Head of caudate nucleus (tissue), 42 donors: ENCODE measurements at regions not wholly inside any gene's neighbourhood (a gene's known extent, or its start where the extent isn't known, plus 50 kb on each side); places are given as distances from the start of the nearest gene placed in this dataset.
"Not testable (repeated sequence)": the region's sequence is repeated elsewhere in the genome, so short reads cannot be mapped to it uniquely, and the experiment has no call there.

Experiments
- DNase-seq, 42 donors: peaks; one replicate each; pipeline versions ENCODE4 v3.0.0 to v3.0.0-alpha.2; 2020 to 2021; ENCODE audit warnings: mixed read lengths in 7 of 42
- intact Hi-C: fragments of 100-400 bp; cut with DNase I; formaldehyde crosslinking; loops from one replicate; pipeline ENCODE4 v1.15.0; 2022

- intact Hi-C loops = no loop called here
- no peak for DNase-seq
These were observed 562.7 kb upstream of the SLC39A10 start for GRCh38 chr2:195094330-195094729.

- intact Hi-C loops = no loop called here
- DNase-seq = no peak
These were observed 564.7 kb upstream of the SLC39A10 start for GRCh38 chr2:195092341-195092740.

GRCh38 chr2:195072806-195073205, 584.2 kb upstream of the SLC39A10 start:
- intact Hi-C loops, DNase-seq: not testable (repeated sequence)

- DNase-seq = no peak
- intact Hi-C loops = no loop called here
These were observed 600.0 kb upstream of the SLC39A10 start for GRCh38 chr2:195057001-195057400.

GRCh38 chr2:195055996-195056395, 601.0 kb upstream of the SLC39A10 start:
- intact Hi-C loops = no loop called here
- no peak for DNase-seq

- DNase-seq = no peak
- intact Hi-C loops = no loop called here
These were observed 605.6 kb upstream of the SLC39A10 start for GRCh38 chr2:195051401-195051800.

- DNase-seq = no peak
These were observed 607.5 kb upstream of the SLC39A10 start for GRCh38 chr2:195049372-195050031.

GRCh38 chr2:195047955-195048354, 609.1 kb upstream of the SLC39A10 start:
- no peak for DNase-seq
- intact Hi-C loops = no loop called here

More at GRCh38 chr2:195049372-195050031, 607.5 kb upstream of the SLC39A10 start:
- intact Hi-C loops = no loop called here

GRCh38 chr2:195044801-195045200, 612.2 kb upstream of the SLC39A10 start:
- intact Hi-C loops = no loop called here
- DNase-seq = no peak

- intact Hi-C loops = no loop called here
These were observed 618.9 kb upstream of the SLC39A10 start for GRCh38 chr2:195038153-195038552.

GRCh38 chr2:195037045-195037444, 620.0 kb upstream of the SLC39A10 start:
- no peak for DNase-seq
- intact Hi-C loops = no loop called here

More at GRCh38 chr2:195038153-195038552, 618.9 kb upstream of the SLC39A10 start:
- no peak for DNase-seq

GRCh38 chr2:195031411-195031810, 625.6 kb upstream of the SLC39A10 start:
- intact Hi-C loops = no loop called here
- DNase-seq = no peak

- DNase-seq = no peak
These were observed 627.0 kb upstream of the SLC39A10 start for GRCh38 chr2:195029804-195030654.

GRCh38 chr2:195027947-195028346, 629.1 kb upstream of the SLC39A10 start:
- no peak for DNase-seq
- intact Hi-C loops = no loop called here

More at GRCh38 chr2:195029804-195030654, 627.0 kb upstream of the SLC39A10 start:
- intact Hi-C loops = no loop called here

GRCh38 chr2:195026261-195026660, 630.8 kb upstream of the SLC39A10 start:
- DNase-seq = no peak
- intact Hi-C loops = no loop called here

GRCh38 chr2:195022508-195022830, 634.6 kb upstream of the SLC39A10 start:
- intact Hi-C loops = no loop called here
- peak in 2 of 42 donors; percentile 2 to 28 for DNase-seq

- intact Hi-C loops = no loop called here
- DNase-seq = no peak
These were observed 635.1 kb upstream of the SLC39A10 start for GRCh38 chr2:195021711-195022507.

- no peak for DNase-seq
- intact Hi-C loops = no loop called here
These were observed 638.6 kb upstream of the SLC39A10 start for GRCh38 chr2:195018462-195018861.

- intact Hi-C loops = no loop called here
- DNase-seq = no peak
These were observed 639.1 kb upstream of the SLC39A10 start for GRCh38 chr2:195017890-195018289.

GRCh38 chr2:195016841-195017240, 640.2 kb upstream of the SLC39A10 start:
- no peak for DNase-seq
- intact Hi-C loops = no loop called here
